ENCODE measurements at regions not wholly inside any gene's neighbourhood (a gene's known extent, or its start where the extent isn't known, plus 50 kb on each side); places are given as distances from the start of the nearest gene placed in this dataset.
A peak's percentile ranks its signal among the peaks of the same experiment; 100 is the strongest.

DNA sequence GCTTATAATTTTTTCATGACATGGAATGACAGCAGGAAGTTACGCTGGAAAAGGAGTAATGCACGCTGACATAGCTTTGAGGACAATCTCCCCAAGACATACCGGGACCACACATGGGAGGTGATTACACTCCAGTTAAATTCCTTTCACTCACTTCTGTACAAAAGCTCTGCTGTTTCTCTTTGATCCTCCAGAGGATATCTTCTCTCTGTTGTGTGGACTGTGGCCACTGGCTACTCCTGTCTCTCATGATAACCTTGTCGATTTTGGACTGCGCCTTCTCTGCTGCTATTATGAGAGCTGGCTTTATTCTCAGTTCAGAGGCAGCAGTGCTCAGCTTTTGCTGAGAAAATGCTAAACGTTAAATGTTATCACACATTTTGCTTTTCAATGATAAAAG lies 464.6 kb downstream of the FGF9 start:
- DNase-seq, result no peak

DNA sequence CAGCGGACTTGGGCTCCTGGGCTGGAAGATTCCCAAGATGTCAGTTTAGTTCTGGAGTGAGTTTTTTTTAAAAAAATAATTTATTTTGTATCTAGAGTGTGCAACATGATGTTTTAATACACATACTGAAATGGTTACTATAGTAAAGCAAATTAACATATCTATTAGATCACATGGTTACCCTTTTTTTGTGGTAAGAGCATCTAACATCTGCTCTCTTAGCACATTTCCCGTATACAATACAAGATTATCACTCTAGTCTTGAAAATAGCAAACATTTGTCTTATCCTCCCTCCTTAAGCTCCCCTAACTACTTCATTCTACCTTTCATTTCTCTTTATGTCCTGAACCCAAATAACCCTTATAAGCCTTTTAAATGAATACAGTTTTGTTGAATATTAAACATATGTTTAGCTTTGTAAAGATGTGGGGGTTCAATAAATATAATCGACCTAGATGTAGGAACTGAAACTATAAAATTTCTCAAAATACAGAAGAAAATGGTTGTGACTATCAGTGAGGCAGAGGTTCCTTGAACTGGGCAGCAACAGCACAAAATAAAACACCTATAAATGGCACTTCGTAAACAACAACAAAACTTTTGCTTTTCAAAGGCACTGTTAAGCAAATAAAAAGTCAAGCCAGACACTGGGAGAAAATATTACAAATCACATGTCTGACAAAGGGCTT lies 466.6 kb downstream of the FGF9 start:
- DNase-seq, result no peak

DNA sequence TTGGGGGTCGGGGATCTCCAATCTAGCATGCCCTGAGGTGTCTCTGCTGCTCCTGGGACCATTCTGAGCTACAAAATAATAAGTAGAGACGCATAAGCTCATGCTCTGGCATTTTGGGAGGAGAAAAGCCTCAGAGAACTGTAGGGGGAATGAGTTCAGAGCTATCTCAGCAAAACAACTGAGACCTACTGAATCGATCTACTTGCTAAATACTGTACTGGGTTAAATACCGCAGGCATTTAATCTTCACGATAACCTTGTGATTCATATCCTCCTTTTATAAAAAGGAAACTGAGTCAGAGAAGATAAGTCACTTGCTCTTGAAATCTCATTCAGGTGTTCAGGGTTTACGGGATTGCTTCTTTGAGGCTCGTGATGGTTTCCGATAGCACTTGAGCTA lies 468.1 kb downstream of the FGF9 start:
- no peak for DNase-seq

GRCh38 chr13:22141716-22142115 lies 470.8 kb downstream of the FGF9 start:
- no peak for DNase-seq

- DNase-seq, result no peak
Measured at GRCh38 chr13:22143671-22144070, 472.8 kb downstream of the FGF9 start.

GRCh38 chr13:22144806-22145205 lies 473.9 kb downstream of the FGF9 start:
- no peak for DNase-seq

DNA sequence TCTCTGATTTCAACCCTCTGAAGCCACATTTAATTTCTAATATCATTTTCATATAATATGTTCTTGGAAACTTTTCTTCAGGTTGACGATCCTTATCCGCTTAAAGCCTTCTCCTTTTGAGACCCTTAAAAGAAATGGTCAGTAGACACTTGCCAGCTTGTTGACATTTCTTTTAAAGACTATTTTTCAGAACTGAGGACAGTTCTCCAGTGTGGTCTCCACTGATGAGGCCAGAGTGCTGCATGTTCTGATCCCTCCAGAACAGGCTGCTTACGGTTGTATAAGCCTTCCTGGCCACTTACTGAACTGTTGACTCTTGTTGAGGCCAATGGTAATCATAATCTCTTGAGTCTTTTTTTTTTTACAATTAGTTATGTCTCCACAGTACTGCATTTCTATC lies 477.3 kb downstream of the FGF9 start:
- no peak for DNase-seq

GRCh38 chr13:22152751-22153150 lies 481.9 kb downstream of the FGF9 start:
- no peak for DNase-seq

DNA sequence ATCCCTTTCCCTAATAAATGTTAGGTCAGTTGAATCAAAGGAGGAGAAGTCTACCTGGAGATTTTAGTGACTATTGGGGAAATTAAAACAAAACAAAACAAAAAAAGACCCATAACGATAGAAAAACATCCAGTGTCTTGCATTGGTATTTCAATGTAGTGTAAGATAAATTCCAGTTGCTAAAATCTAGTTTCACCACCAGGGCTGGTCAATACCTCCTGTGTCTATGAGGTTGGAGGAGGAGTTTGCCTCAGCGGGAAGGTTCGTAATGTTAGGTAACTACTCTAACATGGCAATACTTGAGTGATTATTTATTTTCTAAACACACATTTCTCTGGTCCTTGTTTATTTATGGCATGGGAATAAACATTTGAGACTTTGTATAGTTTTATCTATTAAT lies 483.2 kb downstream of the FGF9 start:
- no peak for DNase-seq

DNA sequence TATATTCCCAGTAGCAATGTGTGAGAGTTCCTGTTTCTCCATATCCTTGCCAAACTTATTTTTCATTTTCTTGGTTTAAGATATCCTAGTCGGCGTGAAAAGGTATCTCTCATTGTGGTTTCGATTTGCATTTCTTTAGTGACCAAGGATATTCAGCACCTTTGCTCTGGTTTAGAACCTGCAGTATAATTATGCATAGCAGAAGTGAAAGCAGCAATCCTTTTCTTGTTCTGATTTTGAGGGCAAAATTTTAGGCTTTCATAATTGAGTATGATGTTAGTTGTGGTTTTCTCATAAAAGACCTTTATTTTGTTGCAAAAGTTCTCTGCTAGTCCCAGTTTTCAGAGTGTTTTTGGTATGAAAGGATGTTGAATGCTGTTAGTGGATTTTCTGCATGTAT lies 491.0 kb downstream of the FGF9 start:
- DNase-seq, result no peak

- peak; percentile 49 for DNase-seq
Measured at GRCh38 chr13:22162889-22163288, 492.0 kb downstream of the FGF9 start.

GRCh38 chr13:22168437-22169190 lies 497.7 kb downstream of the FGF9 start:
- DNase-seq, result no peak

DNA sequence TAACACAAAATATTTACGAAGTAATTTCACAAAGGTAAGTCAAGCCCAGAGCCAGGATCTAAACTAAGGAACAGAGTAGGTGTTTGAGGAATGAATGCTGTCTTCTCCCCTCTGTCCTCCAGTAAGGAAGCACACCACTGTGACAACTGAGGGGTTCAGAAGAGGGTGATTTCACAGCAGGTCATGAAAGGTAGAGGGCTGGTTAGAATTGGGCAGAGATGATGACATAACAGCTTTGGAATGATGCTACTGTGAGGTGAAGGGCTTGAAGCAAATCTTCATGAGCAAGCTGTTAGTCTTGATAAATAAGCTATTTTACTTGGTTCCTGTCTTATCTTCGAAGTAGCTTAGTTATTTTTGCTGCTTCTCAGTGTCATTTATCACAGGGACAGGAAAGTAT lies 498.6 kb downstream of the FGF9 start:
- DNase-seq, result no peak

DNA sequence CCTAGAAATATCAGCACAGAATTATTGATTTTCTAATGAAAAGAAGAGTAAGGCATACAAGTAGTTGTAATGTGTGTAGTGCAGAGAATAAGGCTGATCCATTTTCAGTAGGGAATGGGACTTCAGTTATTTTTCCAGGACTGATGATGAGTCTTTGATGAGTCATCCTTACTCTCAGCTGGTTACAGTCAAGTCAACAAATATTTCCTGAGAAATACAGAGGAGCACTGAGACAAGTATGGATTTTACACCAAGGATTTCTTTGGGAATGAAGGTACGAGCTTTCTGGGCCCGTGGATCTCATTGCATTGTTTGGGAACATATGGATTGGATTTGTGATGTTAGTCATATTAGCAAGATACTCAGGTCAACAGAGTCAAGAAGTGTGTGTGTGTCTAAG lies 502.7 kb downstream of the FGF9 start:
- no peak for DNase-seq

GRCh38 chr13:22175241-22175640 lies 504.4 kb downstream of the FGF9 start:
- no peak for DNase-seq

DNA sequence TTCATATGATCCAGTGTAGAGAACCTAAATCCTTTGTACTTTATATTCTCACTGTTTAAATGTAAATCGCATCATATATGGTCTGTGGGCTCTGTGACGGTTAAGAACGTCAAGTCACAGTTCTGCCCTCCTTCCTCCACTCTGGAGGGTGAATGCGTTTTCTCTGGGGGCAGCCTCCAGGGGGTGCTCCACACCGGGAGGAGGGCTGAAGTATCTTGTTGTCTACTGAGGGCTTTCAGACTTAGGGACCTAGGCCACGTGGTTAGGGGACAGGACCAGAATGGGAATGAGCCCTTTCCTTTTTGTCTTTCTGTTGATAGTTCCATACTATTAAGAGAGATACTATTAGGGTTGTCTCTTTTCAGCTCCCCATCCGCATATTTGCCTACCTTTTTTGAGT lies 504.9 kb downstream of the FGF9 start:
- DNase-seq, result no peak

DNA sequence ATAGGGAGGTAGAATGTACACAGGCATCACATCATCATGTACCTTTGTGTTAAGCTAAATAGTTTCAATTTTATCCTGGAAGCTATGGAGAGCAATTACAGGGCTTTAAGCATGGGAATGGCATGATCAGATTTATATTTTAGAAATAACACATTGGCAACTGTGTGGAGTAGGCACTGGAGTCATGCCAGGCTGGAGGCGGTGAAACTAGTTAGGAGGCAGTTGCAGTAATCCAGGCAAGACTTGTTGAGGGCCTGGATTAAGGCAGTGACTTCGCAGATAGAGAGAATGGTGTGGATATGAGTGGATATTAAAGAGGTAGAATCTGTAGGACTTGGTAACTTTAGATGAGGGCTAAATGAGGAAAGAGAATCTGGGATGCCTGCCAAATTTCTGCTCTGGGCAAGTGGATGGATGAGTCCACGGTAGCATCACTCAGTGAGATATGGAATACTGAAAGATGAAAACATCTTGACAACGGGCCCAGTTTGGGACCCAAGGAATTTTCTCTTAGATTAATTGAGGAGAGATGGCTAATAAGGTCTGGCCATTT lies 506.2 kb downstream of the FGF9 start:
- no peak for DNase-seq

- no peak for DNase-seq
Measured at GRCh38 chr13:22178878-22179277, 508.0 kb downstream of the FGF9 start.

DNA sequence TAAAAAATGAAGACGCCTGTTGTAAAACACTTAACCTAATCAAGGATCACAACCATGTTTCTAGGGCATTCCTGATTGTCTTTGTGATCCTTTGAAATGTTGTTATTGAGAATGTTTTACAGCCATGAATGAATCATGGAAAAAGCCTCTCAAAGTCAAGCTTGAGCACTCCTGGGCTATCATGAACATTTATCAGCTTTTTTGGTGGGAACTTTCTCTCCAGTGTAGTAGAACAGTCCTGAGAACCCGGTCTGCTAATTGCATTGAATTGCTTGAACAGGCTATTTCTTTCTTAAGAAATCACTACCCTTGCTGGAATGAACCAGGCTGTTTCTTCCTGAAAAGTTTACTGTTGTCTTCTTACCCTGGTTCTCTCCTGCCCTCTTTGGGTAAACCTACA lies 516.5 kb downstream of the FGF9 start:
- no peak for DNase-seq

DNA sequence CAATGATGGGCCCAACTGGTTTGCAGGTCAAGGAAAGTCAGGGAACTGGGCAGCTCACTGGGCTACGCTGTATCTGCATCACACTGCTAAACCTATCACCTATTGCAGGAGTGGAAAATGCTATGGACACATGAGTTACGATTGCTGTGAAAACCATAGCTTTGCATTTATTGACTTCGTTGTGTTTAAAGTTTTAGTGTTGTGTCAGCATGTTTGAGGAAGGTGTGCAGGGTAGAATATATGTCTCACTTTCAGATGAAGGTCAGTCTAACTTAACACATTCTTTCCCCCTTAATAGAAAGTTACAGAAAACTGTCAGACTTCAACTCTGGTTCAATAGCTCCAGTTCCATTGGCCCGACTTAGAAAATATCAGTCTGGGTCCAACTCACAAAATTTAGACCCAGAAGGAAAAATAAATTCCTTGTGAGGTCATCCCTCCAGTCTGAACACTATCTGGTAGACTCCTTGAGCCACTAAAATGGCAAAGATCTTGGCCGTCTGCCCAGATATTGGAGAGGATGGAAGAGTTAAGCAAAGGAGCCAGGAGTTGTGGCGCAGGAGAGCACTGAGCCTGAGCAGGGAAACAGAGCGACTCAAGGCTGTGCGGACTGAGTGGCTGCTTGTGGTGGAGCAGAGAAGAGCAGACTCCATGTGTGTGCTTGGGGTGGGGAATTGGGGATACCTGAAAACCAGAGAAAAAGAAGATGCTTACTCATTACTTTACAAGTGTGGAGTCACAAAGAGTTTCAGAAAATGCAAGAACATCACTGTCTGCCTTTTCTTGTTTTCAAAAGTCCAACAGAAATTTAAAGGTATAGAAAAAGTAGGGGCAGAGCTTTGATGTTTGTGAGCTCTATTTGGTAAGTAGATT lies 518.5 kb downstream of the FGF9 start:
- DNase-seq, result no peak

- DNase-seq, result no peak
Measured at GRCh38 chr13:22193070-22193469, 522.2 kb downstream of the FGF9 start.

DNA sequence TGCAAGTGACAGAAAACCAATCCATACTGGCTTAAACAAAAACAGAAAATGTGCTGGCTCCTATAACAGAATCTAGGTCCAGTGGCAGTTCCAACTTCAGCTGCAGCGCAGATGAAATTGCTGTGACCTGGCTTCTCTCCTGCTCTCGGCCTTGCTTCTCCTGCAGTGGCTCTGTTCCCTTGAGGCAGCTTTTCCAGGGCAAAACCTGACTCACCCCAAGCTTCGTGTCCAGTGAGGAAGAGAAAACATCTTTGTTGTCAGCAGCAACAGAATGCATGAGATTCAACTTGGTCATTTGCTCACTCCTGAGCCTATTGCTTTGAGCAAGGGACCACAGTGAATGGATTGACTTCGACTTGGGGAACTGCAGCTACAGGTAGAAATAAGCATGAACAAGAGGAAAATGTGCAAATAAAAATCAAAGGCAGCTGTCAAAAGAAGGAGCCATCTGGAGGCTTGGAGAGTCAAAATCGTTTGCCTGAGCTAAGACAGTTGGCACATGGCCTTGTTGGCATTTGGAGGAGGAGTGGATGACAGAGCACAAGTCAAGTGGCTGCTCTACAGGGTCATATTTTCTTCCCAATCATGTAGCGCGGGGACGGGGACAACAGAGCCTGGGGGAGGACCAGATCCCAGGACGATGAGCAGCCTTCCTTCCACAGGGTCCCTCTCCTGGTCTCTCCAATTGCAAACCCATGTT lies 523.4 kb downstream of the FGF9 start:
- no peak for DNase-seq

DNA sequence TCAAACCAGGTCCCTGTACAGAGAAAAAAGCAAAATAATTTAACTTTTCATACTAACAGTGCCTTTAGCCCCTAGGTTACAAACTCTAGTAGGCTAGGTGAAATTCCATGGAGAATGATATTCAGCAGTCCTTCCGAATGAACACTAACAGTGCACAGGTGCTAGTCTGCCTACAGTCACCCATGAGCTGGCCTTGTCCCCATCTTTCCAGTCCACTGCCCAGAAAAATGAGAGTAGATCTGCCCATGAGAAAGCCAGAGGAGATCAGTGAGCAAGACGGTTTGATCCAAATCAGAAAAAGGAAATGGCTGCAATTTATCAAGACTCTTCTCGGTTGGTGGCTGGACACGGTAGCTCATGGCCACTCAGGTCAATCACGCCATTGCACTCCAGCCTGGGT lies 524.9 kb downstream of the FGF9 start:
- no peak for DNase-seq
